ENCODE measurements at regions not wholly inside any gene's neighbourhood (a gene's known extent, or its start where the extent isn't known, plus 50 kb on each side); places are given as distances from the start of the nearest gene placed in this dataset.

- TF ChIP-seq, protein P1, sequence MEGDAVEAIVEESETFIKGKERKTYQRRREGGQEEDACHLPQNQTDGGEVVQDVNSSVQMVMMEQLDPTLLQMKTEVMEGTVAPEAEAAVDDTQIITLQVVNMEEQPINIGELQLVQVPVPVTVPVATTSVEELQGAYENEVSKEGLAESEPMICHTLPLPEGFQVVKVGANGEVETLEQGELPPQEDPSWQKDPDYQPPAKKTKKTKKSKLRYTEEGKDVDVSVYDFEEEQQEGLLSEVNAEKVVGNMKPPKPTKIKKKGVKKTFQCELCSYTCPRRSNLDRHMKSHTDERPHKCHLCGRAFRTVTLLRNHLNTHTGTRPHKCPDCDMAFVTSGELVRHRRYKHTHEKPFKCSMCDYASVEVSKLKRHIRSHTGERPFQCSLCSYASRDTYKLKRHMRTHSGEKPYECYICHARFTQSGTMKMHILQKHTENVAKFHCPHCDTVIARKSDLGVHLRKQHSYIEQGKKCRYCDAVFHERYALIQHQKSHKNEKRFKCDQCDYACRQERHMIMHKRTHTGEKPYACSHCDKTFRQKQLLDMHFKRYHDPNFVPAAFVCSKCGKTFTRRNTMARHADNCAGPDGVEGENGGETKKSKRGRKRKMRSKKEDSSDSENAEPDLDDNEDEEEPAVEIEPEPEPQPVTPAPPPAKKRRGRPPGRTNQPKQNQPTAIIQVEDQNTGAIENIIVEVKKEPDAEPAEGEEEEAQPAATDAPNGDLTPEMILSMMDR (IDR thresholded peaks at IDR 0.05) = no peak
- no peak for TF ChIP-seq POLR2AphosphoS5 (IDR thresholded peaks at IDR 0.05)
- no peak for TF ChIP-seq POLR2A (IDR thresholded peaks at IDR 0.05)
These were observed 234.4 kb downstream of the LOXHD1 start for GRCh38 chr18:46422552-46423055.
